ENCODE measurements at regions not wholly inside any gene's neighbourhood (a gene's known extent, or its start where the extent isn't known, plus 50 kb on each side); places are given as distances from the start of the nearest gene placed in this dataset.

GRCh38 chr20:60365882-60366281, 407.7 kb downstream of the CDH26 start:
- TF ChIP-seq PPARA (CRISPR knock-in tag; IDR thresholded peaks at IDR 0.05; ENCODE audit: borderline replicate concordance) (no peak), ZNF565 (CRISPR knock-in tag; conservative IDR thresholded peaks at IDR 0.05; ENCODE audit: low read depth) (no peak), ZFP30 (CRISPR knock-in tag; IDR thresholded peaks at IDR 0.05) (no peak), PATZ1 (CRISPR knock-in tag; IDR thresholded peaks at IDR 0.05; ENCODE audit: borderline replicate concordance) (no peak), ARNTL (CRISPR knock-in tag; IDR thresholded peaks at IDR 0.05; ENCODE audit: borderline replicate concordance, low read depth) (no peak), ISL1 (CRISPR knock-in tag; IDR thresholded peaks at IDR 0.05) (no peak), POU6F1 (CRISPR knock-in tag; IDR thresholded peaks at IDR 0.05; ENCODE audit: borderline replicate concordance, low read depth) (no peak), GLIS3 (CRISPR knock-in tag; IDR thresholded peaks at IDR 0.05) (no peak), RARB (CRISPR knock-in tag; IDR thresholded peaks at IDR 0.05) (no peak)
